ENCODE measurements at regions not wholly inside any gene's neighbourhood (a gene's known extent, or its start where the extent isn't known, plus 50 kb on each side); places are given as distances from the start of the nearest gene placed in this dataset.

DNA sequence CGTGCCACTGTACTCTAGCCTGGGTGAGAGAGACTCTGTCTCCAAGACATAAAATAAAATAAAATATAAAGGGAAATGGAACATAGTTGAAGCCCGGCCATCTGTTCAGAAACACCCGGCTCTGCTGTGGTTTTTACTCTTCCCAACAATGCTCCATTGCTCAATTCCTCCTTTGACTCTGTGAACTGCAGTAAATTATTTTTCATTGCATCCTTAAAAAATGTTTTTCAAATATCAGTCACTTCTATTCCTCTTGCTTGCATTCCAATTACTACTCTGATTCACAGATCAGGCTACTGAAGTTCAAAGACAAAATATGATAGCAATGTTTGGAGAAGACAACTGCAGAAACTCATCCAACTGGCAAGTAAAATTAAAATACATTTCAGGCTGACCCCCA lies 983.0 kb downstream of the SORCS1 start:
- H3K79me2 ChIP-seq (ENCODE audit: control insufficient read depth, insufficient read depth, low read length, poor library complexity) = no peaks in the 10 kb centered on the region
- H2AFZ ChIP-seq (ENCODE audit: insufficient read depth, low read length, poor library complexity) = no peak overlapping the region
- DNase-seq = no peak
- H3K36me3 ChIP-seq (ENCODE audit: control insufficient read depth in 1 of 2, insufficient read depth in 2 of 2, low read length in 2 of 2) = no peaks in the 10 kb centered on the region
- no peak overlapping the region for H4K8ac ChIP-seq (ENCODE audit: low read depth, low read length)
- H3K9me3 ChIP-seq (ENCODE audit: insufficient read depth, low read depth, low read length) = no peaks in the 10 kb centered on the region
- no peak overlapping the region for H3K4me3 ChIP-seq (ENCODE audit: low read depth, low read length)
- H2AK5ac ChIP-seq (ENCODE audit: low read length) = no peak overlapping the region
- no peak overlapping the region for H3K9ac ChIP-seq (ENCODE audit: low read length)
- H2BK120ac ChIP-seq (ENCODE audit: insufficient read depth, low read length, poor library complexity) = no peak overlapping the region
- no peak overlapping the region for H3K4ac ChIP-seq (ENCODE audit: low read depth, low read length)
- H2BK5ac ChIP-seq (ENCODE audit: low read depth, low read length, poor library complexity) = no peak overlapping the region
- no peak overlapping the region for H2BK12ac ChIP-seq (ENCODE audit: low read length)
- WGBS (ENCODE audit: extremely low coverage, insufficient coverage, insufficient read length) = no CpG with 5 or more reads among the region's 3 CpGs
- H3K4me1 ChIP-seq (ENCODE audit: control insufficient read depth in 1 of 2, insufficient read depth in 2 of 2, low read length in 2 of 2) = no peaks in the 10 kb centered on the region
- H3K23ac ChIP-seq (ENCODE audit: low read length) = no peak overlapping the region
- no peaks in the 10 kb centered on the region for H3K27me3 ChIP-seq (ENCODE audit: insufficient read depth, low read length)
- no peak overlapping the region for H3K18ac ChIP-seq (ENCODE audit: low read length)
- no peak overlapping the region for H4K91ac ChIP-seq (ENCODE audit: low read depth, low read length)
- no peak overlapping the region for H4K12ac ChIP-seq (ENCODE audit: low read depth, low read length)
- H3K27ac ChIP-seq (ENCODE audit: low read depth, low read length) = no peak overlapping the region
- H3K4me2 ChIP-seq (ENCODE audit: low read length) = no peak overlapping the region
- H3K79me1 ChIP-seq (ENCODE audit: low read length) = no peaks in the 10 kb centered on the region
- H3K14ac ChIP-seq (ENCODE audit: low read length) = no peak overlapping the region

DNA sequence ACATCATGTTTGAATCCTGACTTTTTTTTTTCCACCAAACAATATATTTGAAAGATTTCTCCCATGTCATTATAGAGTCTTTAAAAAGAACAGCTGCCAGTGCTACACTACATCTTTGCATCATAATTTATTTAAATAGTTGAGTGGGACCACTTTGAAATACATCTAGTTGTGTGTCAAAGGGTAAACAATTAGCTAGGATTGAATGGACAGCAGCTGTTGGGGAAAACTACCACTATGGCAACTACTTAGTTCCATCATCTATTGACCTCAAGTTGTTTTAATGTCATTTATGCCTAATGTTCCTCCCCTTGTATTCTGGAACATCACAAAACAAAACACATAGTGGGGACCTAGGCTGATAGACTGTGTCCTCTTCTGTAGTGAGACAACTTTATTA lies 985.1 kb downstream of the SORCS1 start:
- Histone ChIP-seq H3K36me3 (ENCODE audit: control insufficient read depth in 1 of 2, insufficient read depth in 2 of 2, low read length in 2 of 2) (no peaks in the 10 kb centered on the region), H3K9me3 (ENCODE audit: insufficient read depth, low read depth, low read length) (no peaks in the 10 kb centered on the region), H2BK120ac (ENCODE audit: insufficient read depth, low read length, poor library complexity) (no peak overlapping the region), H3K4ac (ENCODE audit: low read depth, low read length) (no peak overlapping the region), H2BK12ac (ENCODE audit: low read length) (no peak overlapping the region), H3K79me1 (ENCODE audit: low read length) (no peaks in the 10 kb centered on the region), H3K4me3 (ENCODE audit: low read depth, low read length) (no peak overlapping the region), H3K4me1 (ENCODE audit: control insufficient read depth in 1 of 2, insufficient read depth in 2 of 2, low read length in 2 of 2) (no peaks in the 10 kb centered on the region), H4K91ac (ENCODE audit: low read depth, low read length) (no peak overlapping the region), H4K12ac (ENCODE audit: low read depth, low read length) (no peak overlapping the region), H2BK5ac (ENCODE audit: low read depth, low read length, poor library complexity) (no peak overlapping the region), H3K14ac (ENCODE audit: low read length) (no peak overlapping the region), H3K9ac (ENCODE audit: low read length) (no peak overlapping the region), H3K18ac (ENCODE audit: low read length) (no peak overlapping the region), H2AK5ac (ENCODE audit: low read length) (no peak overlapping the region), H3K4me2 (ENCODE audit: low read length) (no peak overlapping the region), H3K23ac (ENCODE audit: low read length) (no peak overlapping the region), H4K8ac (ENCODE audit: low read depth, low read length) (no peak overlapping the region), H3K79me2 (ENCODE audit: control insufficient read depth, insufficient read depth, low read length, poor library complexity) (no peaks in the 10 kb centered on the region), H3K27ac (ENCODE audit: low read depth, low read length) (no peak overlapping the region), H3K27me3 (ENCODE audit: insufficient read depth, low read length) (no peaks in the 10 kb centered on the region), H2AFZ (ENCODE audit: insufficient read depth, low read length, poor library complexity) (no peak overlapping the region)
- no peak for DNase-seq

DNA sequence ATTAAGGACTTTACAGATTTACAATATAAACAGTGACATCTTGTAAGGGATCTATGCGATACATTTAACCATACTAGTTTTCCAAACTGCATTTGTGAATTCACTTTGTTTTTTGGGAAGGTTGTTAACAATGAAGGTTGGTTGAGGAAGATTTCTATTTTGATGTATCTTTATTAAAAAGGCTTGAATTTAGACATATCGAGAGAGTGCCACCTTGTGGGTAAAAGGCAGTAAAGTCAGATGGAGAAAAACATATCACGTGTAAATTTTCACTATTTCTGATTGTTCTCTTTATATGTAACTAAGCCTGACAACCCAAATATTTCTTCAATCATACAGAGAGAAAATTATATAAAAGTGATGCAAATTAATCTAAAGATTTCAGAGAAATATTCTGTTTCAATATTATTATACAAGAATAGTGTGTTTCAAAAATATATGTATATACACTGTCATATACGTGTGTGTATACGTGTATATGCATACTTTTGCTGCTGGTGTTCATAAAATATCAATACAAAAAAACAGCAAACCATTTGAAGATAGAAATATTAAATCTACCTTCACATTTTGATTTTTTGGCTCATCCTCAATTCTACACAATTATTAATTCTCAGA lies 988.6 kb downstream of the SORCS1 start:
- Histone ChIP-seq H3K4me2 (ENCODE audit: low read length) (no peak overlapping the region), H3K23ac (ENCODE audit: low read length) (no peak overlapping the region), H3K36me3 (ENCODE audit: control insufficient read depth in 1 of 2, insufficient read depth in 2 of 2, low read length in 2 of 2) (no peaks in the 10 kb centered on the region), H3K27ac (ENCODE audit: low read depth, low read length) (no peak overlapping the region), H4K8ac (ENCODE audit: low read depth, low read length) (no peak overlapping the region), H2BK120ac (ENCODE audit: insufficient read depth, low read length, poor library complexity) (no peak overlapping the region), H3K79me2 (ENCODE audit: control insufficient read depth, insufficient read depth, low read length, poor library complexity) (no peaks in the 10 kb centered on the region), H2BK5ac (ENCODE audit: low read depth, low read length, poor library complexity) (no peak overlapping the region), H2BK12ac (ENCODE audit: low read length) (no peak overlapping the region), H3K79me1 (ENCODE audit: low read length) (no peaks in the 10 kb centered on the region), H4K12ac (ENCODE audit: low read depth, low read length) (no peak overlapping the region), H2AK5ac (ENCODE audit: low read length) (no peak overlapping the region), H3K18ac (ENCODE audit: low read length) (no peak overlapping the region), H3K4ac (ENCODE audit: low read depth, low read length) (no peak overlapping the region), H3K9me3 (ENCODE audit: insufficient read depth, low read depth, low read length) (no peaks in the 10 kb centered on the region), H3K27me3 (ENCODE audit: insufficient read depth, low read length) (no peaks in the 10 kb centered on the region), H3K4me3 (ENCODE audit: low read depth, low read length) (no peak overlapping the region), H2AFZ (ENCODE audit: insufficient read depth, low read length, poor library complexity) (no peak overlapping the region), H3K4me1 (ENCODE audit: control insufficient read depth in 1 of 2, insufficient read depth in 2 of 2, low read length in 2 of 2) (no peaks in the 10 kb centered on the region), H4K91ac (ENCODE audit: low read depth, low read length) (no peak overlapping the region), H3K9ac (ENCODE audit: low read length) (no peak overlapping the region), H3K14ac (ENCODE audit: low read length) (no peak overlapping the region)
- DNase-seq = peak in 1 of 2 donors; percentile 31
- WGBS (ENCODE audit: extremely low coverage, insufficient coverage, insufficient read length) = no CpG with 5 or more reads among the region's 5 CpGs

DNA sequence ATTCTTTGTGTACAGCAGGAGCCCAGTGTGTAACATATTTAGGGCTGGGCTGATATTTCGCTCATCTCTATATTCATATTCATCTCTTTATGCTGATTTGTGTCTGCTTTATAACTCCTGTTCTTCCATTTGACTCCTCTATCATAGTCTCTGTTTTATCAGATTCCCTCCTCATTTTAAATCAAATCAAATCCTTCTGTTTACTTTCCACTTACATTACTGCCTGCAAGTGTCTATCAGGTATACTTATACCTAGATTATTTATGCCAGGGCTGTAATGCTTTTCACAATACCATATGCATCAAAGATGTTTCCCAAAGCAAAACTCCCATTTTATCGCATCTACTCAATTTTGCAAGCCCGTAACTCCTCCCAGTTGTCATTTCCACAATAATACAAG lies 990.7 kb downstream of the SORCS1 start:
- no peak overlapping the region for H3K4me2 ChIP-seq (ENCODE audit: low read length)
- no peak overlapping the region for H3K14ac ChIP-seq (ENCODE audit: low read length)
- H4K8ac ChIP-seq (ENCODE audit: low read depth, low read length) = no peak overlapping the region
- H2AK5ac ChIP-seq (ENCODE audit: low read length) = no peak overlapping the region
- H3K4me1 ChIP-seq (ENCODE audit: control insufficient read depth in 1 of 2, insufficient read depth in 2 of 2, low read length in 2 of 2) = no peaks in the 10 kb centered on the region
- no peak overlapping the region for H3K18ac ChIP-seq (ENCODE audit: low read length)
- no peak overlapping the region for H2BK120ac ChIP-seq (ENCODE audit: insufficient read depth, low read length, poor library complexity)
- H2BK5ac ChIP-seq (ENCODE audit: low read depth, low read length, poor library complexity) = no peak overlapping the region
- H3K79me2 ChIP-seq (ENCODE audit: control insufficient read depth, insufficient read depth, low read length, poor library complexity) = no peaks in the 10 kb centered on the region
- no peaks in the 10 kb centered on the region for H3K36me3 ChIP-seq (ENCODE audit: control insufficient read depth in 1 of 2, insufficient read depth in 2 of 2, low read length in 2 of 2)
- H3K79me1 ChIP-seq (ENCODE audit: low read length) = no peaks in the 10 kb centered on the region
- H4K12ac ChIP-seq (ENCODE audit: low read depth, low read length) = no peak overlapping the region
- no peaks in the 10 kb centered on the region for H3K27me3 ChIP-seq (ENCODE audit: insufficient read depth, low read length)
- H3K23ac ChIP-seq (ENCODE audit: low read length) = no peak overlapping the region
- DNase-seq = no peak
- H3K27ac ChIP-seq (ENCODE audit: low read depth, low read length) = no peak overlapping the region
- no peak overlapping the region for H3K4me3 ChIP-seq (ENCODE audit: low read depth, low read length)
- no peak overlapping the region for H3K4ac ChIP-seq (ENCODE audit: low read depth, low read length)
- H4K91ac ChIP-seq (ENCODE audit: low read depth, low read length) = no peak overlapping the region
- no peak overlapping the region for H2BK12ac ChIP-seq (ENCODE audit: low read length)
- WGBS (ENCODE audit: extremely low coverage, insufficient coverage, insufficient read length) = no CpG with 5 or more reads among the region's 3 CpGs
- no peak overlapping the region for H2AFZ ChIP-seq (ENCODE audit: insufficient read depth, low read length, poor library complexity)
- no peaks in the 10 kb centered on the region for H3K9me3 ChIP-seq (ENCODE audit: insufficient read depth, low read depth, low read length)
- H3K9ac ChIP-seq (ENCODE audit: low read length) = no peak overlapping the region

All from trophoblast cell (in vitro differentiated cells and primary cell).